ENCODE measurements at regions not wholly inside any gene's neighbourhood (a gene's known extent, or its start where the extent isn't known, plus 50 kb on each side); places are given as distances from the start of the nearest gene placed in this dataset.

DNA sequence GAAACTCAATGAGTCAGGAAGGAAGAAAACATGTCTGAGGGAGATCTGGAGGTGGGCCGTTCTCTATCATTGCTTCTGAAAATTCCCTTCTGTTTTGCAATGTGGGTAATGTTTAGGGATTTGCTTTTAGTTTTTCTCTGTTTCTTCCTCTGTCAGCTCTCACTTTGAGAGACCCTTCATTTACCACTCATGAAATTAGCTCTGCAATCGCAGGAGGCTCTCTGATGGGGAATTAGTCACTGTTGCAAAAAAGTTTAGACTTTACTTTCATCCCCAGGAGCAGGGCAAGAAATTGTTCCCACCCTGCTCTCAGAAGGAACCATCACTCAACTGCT is 80.0 kb upstream of the MAP4K3 start:
- H3K27me3 Mint-ChIP-seq: no peaks in the 10 kb centered on the region
- H3K27ac Mint-ChIP-seq: no peak overlapping the region
- DNase-seq: no peak
- H3K4me3 Mint-ChIP-seq: no peak overlapping the region
- H3K36me3 Mint-ChIP-seq (ENCODE audit: insufficient read depth): no peaks in the 10 kb centered on the region
- ATAC-seq (replicated peaks): no peak
- peaks cover 0 to 2% of the 10 kb centered on the region in 2 donors for H3K4me1 Mint-ChIP-seq (ENCODE audit: low read depth in 2 of 2)
- H3K9me3 Mint-ChIP-seq: no peaks in the 10 kb centered on the region

DNA sequence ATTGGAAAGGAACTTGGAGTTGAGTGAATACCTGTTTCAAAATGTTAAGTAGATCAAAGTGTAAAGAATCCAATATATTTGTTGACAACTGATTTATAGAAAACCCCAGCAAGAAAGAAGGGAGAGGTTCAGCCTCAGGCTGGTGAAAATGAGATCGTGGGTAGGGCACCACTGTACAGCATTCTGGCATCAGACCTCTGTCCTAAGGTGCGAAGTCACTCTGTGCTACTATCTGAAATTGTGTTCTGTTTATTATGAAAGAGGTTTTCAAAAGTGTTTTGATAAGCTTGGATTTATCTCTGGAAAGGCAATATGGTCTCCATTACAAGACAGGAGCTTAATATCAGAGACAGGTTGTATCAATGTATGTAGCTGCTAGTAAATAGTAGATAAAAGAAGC is 80.5 kb upstream of the MAP4K3 start:
- Mint-ChIP-seq H3K27ac (no peak overlapping the region), H3K36me3 (ENCODE audit: insufficient read depth) (no peaks in the 10 kb centered on the region)

DNA sequence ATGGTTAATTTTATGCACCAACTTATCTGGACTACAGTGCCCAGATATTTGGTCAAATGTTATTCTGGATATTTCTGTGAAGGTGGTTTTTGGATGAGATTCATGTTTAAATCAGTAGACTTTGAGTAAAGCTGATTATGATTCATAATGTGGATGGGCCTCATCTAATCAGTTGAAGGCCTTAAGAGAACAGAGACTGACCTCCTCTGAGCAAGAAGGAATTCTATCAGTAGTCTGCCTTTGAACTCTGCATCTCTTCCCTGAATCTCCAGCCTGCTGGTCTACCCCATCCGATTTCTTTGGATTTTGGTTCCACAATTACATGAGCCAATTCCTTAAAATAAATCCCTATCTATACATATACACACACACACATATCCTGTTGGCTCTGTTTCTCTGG is 82.8 kb upstream of the MAP4K3 start:
- DNase-seq (no peak), ATAC-seq (replicated peaks) (no peak)
- no peaks in the 10 kb centered on the region for H3K36me3 Mint-ChIP-seq (ENCODE audit: insufficient read depth)

More for the DNA sequence above, 80.5 kb upstream of the MAP4K3 start:
- no peak for ATAC-seq (replicated peaks)
- H3K27me3 Mint-ChIP-seq: no peaks in the 10 kb centered on the region
- peaks cover 0 to 2% of the 10 kb centered on the region in 2 donors for H3K4me1 Mint-ChIP-seq (ENCODE audit: low read depth in 2 of 2)
- H3K9me3 Mint-ChIP-seq: no peaks in the 10 kb centered on the region
- DNase-seq: no peak
- H3K4me3 Mint-ChIP-seq: no peak overlapping the region

DNA sequence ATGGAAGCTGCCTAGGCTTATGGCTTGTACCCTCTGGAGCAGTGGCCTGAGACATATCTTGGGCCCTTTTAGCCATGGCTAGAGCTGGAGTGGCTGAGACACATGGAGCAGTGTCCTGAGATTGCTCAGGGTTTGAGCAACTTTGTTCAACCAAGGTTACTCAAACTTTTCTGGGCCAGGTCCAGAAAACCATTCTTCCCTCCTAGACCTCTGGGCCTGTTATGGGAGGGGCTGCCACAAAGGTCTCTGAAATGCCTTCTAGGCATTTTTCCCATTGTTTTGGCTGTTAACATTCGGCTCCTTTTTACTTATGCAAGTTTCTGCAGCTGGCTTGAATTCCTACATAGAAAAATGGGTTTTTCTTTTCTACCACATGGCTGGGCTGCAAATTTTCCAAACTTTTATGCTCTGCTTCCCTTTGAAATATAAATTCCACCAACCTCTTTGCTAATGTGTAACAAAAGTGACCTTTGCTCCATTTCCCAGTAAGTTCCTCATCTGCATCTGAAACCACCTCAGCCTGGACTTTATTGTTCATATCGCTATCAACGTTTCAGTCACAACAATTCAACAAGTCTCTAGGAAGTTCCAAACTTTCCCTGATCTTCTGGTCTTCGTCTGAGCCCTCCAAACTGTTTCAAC is 84.9 kb upstream of the MAP4K3 start:
- DNase-seq: no peak
- H3K27ac Mint-ChIP-seq: no peak overlapping the region

More for the DNA sequence above, 82.8 kb upstream of the MAP4K3 start:
- no peak overlapping the region for H3K27ac Mint-ChIP-seq
- no peaks in the 10 kb centered on the region for H3K27me3 Mint-ChIP-seq
- H3K4me1 Mint-ChIP-seq (ENCODE audit: low read depth in 2 of 2): no peaks in the 10 kb centered on the region
- no peak overlapping the region for H3K4me3 Mint-ChIP-seq
- H3K9me3 Mint-ChIP-seq: no peaks in the 10 kb centered on the region

DNA sequence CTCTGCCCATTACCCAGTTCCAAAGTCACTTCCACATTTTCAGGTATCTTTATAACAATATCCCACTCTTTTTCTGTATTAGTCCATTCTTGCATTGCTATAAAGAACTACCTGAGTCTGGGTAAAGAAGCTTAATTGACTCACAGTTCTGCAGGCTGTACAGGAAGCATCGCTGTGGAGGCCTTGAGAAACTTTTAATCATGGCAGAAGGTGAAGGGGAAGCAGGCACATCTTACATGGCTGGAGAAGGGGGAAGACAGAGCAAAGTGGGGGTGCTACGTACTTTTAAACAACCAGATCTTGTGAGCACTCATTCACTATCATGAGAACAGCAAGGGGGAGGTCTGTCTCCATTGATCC is 85.4 kb upstream of the MAP4K3 start:
- H3K9me3 Mint-ChIP-seq: no peaks in the 10 kb centered on the region
- H3K4me3 Mint-ChIP-seq: no peak overlapping the region
- no peaks in the 10 kb centered on the region for H3K27me3 Mint-ChIP-seq
- no peaks in the 10 kb centered on the region for H3K4me1 Mint-ChIP-seq (ENCODE audit: low read depth in 2 of 2)
- H3K36me3 Mint-ChIP-seq (ENCODE audit: insufficient read depth): no peaks in the 10 kb centered on the region
- no peak for ATAC-seq (replicated peaks)
- no peak overlapping the region for H3K27ac Mint-ChIP-seq
- no peak for DNase-seq

More for the DNA sequence above, 84.9 kb upstream of the MAP4K3 start:
- H3K4me1 Mint-ChIP-seq (ENCODE audit: low read depth in 2 of 2): no peaks in the 10 kb centered on the region
- H3K9me3 Mint-ChIP-seq: no peaks in the 10 kb centered on the region
- H3K4me3 Mint-ChIP-seq: no peak overlapping the region
- no peaks in the 10 kb centered on the region for H3K27me3 Mint-ChIP-seq
- ATAC-seq (replicated peaks): no peak
- H3K36me3 Mint-ChIP-seq (ENCODE audit: insufficient read depth): no peaks in the 10 kb centered on the region

DNA sequence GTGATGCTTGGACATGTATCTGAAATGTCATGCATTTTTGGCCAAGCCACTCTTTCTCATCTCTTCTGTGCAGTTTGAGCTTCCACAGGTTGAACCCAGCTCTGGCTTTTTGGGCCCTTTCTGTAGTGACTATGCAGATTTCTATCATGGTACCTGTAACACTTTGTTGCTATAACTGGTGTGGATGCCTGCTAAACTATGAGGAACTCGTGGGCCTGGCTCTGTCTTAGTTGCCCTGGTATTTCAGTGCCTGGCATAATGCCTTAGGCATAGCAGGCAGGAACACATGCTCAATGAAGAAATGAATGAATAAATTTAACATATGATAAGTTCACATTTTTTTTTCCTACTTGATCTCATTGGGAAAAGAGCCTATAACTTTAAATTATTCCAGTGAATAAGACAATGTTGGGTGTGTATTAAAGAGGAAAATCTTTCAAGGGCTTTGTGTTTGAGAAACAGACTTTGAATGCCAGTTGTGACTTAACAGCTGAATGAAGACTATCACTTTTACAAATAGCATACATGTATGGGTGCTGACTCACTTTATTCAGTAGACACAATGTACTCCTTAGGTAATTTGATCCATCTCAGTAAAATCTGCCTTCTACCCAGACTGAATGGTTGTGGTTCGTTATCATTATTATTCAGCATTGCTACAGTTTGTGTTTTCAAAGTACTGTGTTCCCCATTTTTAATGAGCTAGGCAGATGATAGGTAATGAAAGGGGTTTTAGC is 86.4 kb upstream of the MAP4K3 start:
- H3K36me3 Mint-ChIP-seq (ENCODE audit: insufficient read depth): no peaks in the 10 kb centered on the region
- ATAC-seq (replicated peaks) (no peak), DNase-seq (no peak)
- H3K4me3 Mint-ChIP-seq: no peak overlapping the region
- no peaks in the 10 kb centered on the region for H3K27me3 Mint-ChIP-seq
- no peaks in the 10 kb centered on the region for H3K4me1 Mint-ChIP-seq (ENCODE audit: low read depth in 2 of 2)
- no peak overlapping the region for H3K27ac Mint-ChIP-seq
- no peaks in the 10 kb centered on the region for H3K9me3 Mint-ChIP-seq

DNA sequence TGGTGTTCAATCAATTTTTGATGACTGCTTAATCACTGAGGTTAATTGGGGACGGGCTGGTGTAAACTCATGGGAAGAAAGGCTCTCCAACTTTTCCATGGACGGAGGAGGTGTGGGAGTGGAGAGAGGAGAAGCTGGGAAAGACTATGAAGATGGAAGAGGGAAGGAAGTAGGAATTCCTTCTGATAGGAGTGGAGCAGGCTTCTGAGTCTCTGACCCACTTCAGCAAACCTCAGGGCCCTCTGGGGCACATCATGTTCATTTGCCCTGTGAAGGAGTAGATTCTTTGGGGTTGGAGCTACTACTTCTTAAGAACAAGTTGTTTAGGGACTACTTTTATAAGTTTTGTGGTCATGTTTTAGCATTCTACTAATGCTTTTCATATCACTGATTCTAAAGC is 87.0 kb upstream of the MAP4K3 start:
- DNase-seq (no peak), ATAC-seq (replicated peaks) (no peak)
- no peaks in the 10 kb centered on the region for H3K9me3 Mint-ChIP-seq
- no peaks in the 10 kb centered on the region for H3K36me3 Mint-ChIP-seq (ENCODE audit: insufficient read depth)
- no peak overlapping the region for H3K27ac Mint-ChIP-seq
- H3K27me3 Mint-ChIP-seq: no peaks in the 10 kb centered on the region
- H3K4me1 Mint-ChIP-seq (ENCODE audit: low read depth in 2 of 2): no peaks in the 10 kb centered on the region
- no peak overlapping the region for H3K4me3 Mint-ChIP-seq

DNA sequence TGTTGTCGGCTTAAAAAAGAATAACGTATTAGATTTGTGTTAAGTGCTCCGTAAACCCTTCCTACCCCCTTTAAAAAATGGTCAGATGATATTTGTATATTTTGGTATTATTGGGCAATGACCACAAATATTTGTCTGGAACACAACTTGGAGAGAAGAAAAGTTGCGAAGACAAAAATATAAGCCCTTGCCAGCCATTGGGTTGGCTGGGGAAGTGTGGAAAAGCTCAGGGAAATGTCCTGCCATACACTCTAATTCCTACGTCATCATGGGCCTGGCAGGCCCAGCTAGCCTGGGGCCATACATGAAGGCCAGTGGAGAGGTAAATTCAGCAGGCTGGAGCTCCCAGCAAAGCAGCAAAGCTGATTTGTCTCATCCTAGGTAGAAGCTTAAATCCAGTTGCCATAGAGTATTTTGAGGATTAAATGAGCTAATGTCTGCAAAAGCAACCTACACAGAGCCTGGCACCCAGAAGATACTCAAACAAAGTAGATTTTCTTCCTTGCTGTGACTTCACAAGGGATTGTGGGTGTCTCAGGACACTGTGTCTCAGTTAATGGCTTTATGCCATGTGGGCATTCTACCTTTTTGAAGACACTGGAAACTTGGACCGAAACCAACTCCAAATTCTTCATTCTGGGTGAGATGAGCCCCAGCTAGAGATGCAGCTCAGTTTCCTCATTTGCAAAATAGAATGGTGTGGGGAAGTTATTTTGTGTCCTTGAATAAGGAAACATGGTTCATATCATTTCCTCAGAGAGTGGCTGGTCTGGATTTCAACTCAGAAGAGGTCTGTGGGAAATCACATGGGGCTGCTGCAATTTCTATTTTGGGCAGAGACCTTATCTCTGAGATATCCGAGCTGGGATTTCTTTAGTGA is 87.9 kb upstream of the MAP4K3 start:
- Mint-ChIP-seq H3K4me1 (ENCODE audit: low read depth in 2 of 2) (no peaks in the 10 kb centered on the region), H3K36me3 (ENCODE audit: insufficient read depth) (no peaks in the 10 kb centered on the region), H3K9me3 (no peaks in the 10 kb centered on the region), H3K4me3 (no peak overlapping the region), H3K27me3 (no peaks in the 10 kb centered on the region), H3K27ac (no peak overlapping the region)
- ATAC-seq (replicated peaks) (no peak), DNase-seq (no peak)

DNA sequence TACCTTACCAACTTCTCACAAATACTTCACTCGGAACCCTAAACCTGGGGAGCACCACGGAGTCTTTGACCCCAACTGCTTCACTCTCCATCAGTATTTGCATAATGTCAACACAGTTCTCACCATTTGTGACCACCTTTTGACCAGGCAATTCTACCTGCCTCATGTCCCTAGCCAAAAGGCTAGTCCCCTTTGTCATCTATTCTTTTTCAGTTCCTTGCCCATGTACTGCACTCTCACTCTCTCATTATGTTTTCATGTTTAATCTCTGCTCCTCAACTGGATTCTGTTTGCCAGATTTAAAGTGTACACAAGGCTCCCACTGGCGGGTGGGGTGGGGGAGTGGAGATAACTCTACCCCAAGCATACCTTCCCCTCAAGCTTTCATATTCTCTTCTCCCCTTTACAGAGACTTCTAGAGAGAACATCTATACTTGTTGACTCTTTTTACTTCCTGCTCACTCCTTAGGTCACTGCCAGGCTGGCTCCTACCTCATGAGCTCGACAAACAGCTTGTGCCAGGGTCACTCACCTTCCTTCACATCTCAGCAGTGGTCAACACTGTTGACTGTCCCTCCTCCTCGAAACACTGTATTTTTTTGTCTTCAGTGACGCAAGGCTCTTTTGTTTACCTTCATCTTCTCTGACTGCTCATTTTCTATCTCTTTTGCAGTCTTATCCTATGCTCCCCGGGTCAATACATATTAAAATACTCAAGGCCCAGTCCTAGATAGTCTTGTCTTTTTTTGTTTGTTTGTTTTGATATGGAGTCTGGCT is 88.7 kb upstream of the MAP4K3 start:
- no peak for DNase-seq
- Mint-ChIP-seq H3K27me3 (no peaks in the 10 kb centered on the region), H3K9me3 (no peaks in the 10 kb centered on the region), H3K27ac (peak overlapping the region in 1 of 2 donors; percentile 2), H3K4me3 (no peak overlapping the region), H3K4me1 (ENCODE audit: low read depth in 2 of 2) (no peaks in the 10 kb centered on the region), H3K36me3 (ENCODE audit: insufficient read depth) (no peaks in the 10 kb centered on the region)
- ATAC-seq (replicated peaks): no peak

DNA sequence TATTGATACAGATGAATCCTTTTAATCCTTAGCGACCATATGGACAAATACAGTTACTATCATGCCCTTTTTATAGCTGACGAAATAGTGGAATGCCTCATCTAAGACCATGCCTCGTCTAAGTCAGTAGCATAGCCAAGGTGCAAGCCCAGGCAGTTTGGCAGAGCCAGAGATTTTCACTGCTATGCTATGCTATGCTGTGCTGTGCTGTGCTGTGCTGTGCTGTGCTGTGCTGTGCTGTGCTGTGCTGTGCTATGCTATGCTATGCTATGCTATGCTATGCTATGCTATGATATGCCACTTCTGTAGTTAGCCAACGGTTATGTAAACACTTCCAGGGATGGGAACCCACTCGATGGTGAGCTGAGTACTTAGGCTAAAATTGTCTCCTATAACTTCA is 91.6 kb upstream of the MAP4K3 start:
- H3K27ac Mint-ChIP-seq: no peak overlapping the region
- H3K27me3 Mint-ChIP-seq: peaks cover 2 to 5% of the 10 kb centered on the region in 2 donors
- ATAC-seq (replicated peaks): no peak
- no peaks in the 10 kb centered on the region for H3K4me1 Mint-ChIP-seq (ENCODE audit: low read depth in 2 of 2)
- DNase-seq: no peak
- H3K4me3 Mint-ChIP-seq: no peak overlapping the region
- no peaks in the 10 kb centered on the region for H3K36me3 Mint-ChIP-seq (ENCODE audit: insufficient read depth)
- H3K9me3 Mint-ChIP-seq: no peaks in the 10 kb centered on the region

DNA sequence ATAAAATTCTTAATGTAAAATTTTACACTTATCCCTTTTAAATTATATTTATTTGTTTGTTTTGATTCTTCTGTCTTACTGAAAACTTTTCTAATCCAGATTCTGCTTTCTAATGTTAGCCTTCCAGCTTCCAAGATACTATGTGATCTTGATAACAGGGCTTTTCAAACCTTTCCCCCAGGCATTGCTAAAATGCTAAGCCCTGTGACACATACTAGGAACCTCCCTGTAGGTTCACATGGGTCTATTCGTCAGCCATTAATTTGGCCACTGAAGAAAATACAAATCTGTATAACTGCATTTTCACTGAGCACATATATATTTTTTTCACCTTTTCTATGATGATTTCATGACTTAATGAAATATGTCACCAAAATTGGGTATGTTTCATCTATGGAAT is 92.8 kb upstream of the MAP4K3 start:
- Mint-ChIP-seq H3K36me3 (ENCODE audit: insufficient read depth) (no peaks in the 10 kb centered on the region), H3K4me3 (no peak overlapping the region), H3K4me1 (ENCODE audit: low read depth in 2 of 2) (no peaks in the 10 kb centered on the region), H3K9me3 (no peaks in the 10 kb centered on the region), H3K27me3 (peaks cover 10 to 17% of the 10 kb centered on the region in 2 donors), H3K27ac (no peak overlapping the region)
- DNase-seq: no peak
- no peak for ATAC-seq (replicated peaks)

DNA sequence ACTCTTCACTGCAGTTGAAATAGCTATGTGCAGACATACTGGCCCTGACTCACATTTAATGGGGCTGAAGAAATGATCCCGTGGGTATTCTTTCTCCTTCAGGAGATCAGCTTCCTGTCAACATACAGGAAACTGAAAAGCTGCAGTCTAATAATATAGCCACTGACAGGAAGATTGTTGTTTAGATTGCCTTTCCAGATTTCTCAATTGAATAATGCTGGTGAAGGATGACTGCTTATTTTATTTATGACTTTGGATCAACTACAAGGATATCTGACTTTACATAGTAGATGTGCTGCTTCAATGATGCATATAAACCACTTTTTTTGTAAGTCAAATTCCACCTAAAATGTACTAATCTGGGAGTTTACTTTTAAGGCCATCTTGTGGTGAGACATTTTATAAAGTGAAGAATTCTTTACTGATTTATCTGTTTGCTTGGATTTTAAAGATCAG is 93.4 kb upstream of the MAP4K3 start:
- Mint-ChIP-seq H3K27me3 (peaks cover 13 to 22% of the 10 kb centered on the region in 2 donors), H3K27ac (no peak overlapping the region), H3K36me3 (ENCODE audit: insufficient read depth) (no peaks in the 10 kb centered on the region), H3K4me1 (ENCODE audit: low read depth in 2 of 2) (no peaks in the 10 kb centered on the region), H3K4me3 (no peak overlapping the region), H3K9me3 (no peaks in the 10 kb centered on the region)
- no peak for ATAC-seq (replicated peaks)
- no peak for DNase-seq

DNA sequence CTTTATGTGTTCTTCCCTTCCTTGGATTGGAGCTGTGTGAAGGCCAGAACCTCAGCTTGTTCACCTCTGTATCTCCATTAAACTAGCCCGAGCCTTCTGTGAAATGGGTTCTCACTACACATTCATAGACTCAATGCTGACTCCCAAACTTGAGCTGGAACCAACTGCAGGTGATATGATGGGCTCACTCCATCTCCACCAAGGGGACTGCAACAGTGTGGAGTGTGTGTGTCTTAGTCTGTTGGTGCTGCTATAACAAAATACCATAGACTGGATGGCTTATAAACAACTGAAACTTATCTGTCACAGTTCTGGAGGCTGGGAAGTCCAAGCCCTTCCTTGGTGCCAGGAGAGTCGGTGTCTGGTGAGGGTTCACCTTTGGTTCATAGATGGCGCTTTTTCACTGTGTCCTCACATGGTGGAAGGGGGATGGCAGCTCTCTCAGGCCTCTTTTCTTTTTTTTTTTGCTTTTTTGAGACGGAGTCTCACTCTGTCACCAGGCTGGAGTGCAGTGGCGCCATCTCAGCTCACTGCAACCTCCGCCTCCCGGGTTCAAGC is 94.2 kb upstream of the MAP4K3 start:
- H3K9me3 Mint-ChIP-seq: no peaks in the 10 kb centered on the region
- no peaks in the 10 kb centered on the region for H3K4me1 Mint-ChIP-seq (ENCODE audit: low read depth in 2 of 2)
- no peak overlapping the region for H3K4me3 Mint-ChIP-seq
- no peak for DNase-seq
- ATAC-seq (replicated peaks): no peak
- H3K27me3 Mint-ChIP-seq: peaks cover 13 to 27% of the 10 kb centered on the region in 2 donors
- H3K36me3 Mint-ChIP-seq (ENCODE audit: insufficient read depth): no peaks in the 10 kb centered on the region
- no peak overlapping the region for H3K27ac Mint-ChIP-seq

Measured in effector memory CD8-positive, alpha-beta T cell (primary cell).